Thymus (tissue), 11 donors: ENCODE measurements at regions not wholly inside any gene's neighbourhood (a gene's known extent, or its start where the extent isn't known, plus 50 kb on each side); places are given as distances from the start of the nearest gene placed in this dataset.
"Not testable (repeated sequence)": the region's sequence is repeated elsewhere in the genome, so short reads cannot be mapped to it uniquely, and the experiment has no call there.

Source experiments
- DNase-seq, 9 donors: peaks; one replicate each; pipeline ENCODE4 v3.0.0-alpha.2; 2013; ENCODE audit warnings: low spot score in 9 of 9, low read depth in 6 of 9, missing footprints in 1 of 9
- H3K27ac ChIP-seq, 2 donors: one replicate each; pipeline ENCODE4 v1.5.1; 2013; ENCODE audit warnings: control low read depth in 1 of 2, low read depth in 1 of 2, low read length in 1 of 2, mild to moderate bottlenecking in 1 of 2, moderate library complexity in 1 of 2
- H3K27me3 ChIP-seq, 2 donors: one replicate each; pipeline ENCODE4 v1.5.1; 2013; ENCODE audit warnings: low read length in 1 of 2; ENCODE audit not compliant: control insufficient read depth in 2 of 2, insufficient read depth in 1 of 2
- H3K36me3 ChIP-seq, 2 donors: one replicate each; pipeline ENCODE4 v1.5.1; 2013; ENCODE audit warnings: low read length in 1 of 2, mild to moderate bottlenecking in 1 of 2, moderate library complexity in 1 of 2; ENCODE audit not compliant: control insufficient read depth in 2 of 2, insufficient read depth in 2 of 2
- H3K4me1 ChIP-seq, 2 donors: one replicate each; pipeline ENCODE4 v1.5.1; 2013; ENCODE audit warnings: low read length in 2 of 2; ENCODE audit not compliant: control insufficient read depth in 2 of 2, insufficient read depth in 2 of 2
- H3K4me3 ChIP-seq, 2 donors: one replicate each; pipeline ENCODE4 v1.5.1; 2013; ENCODE audit warnings: low read length in 2 of 2, control low read depth in 1 of 2, mild to moderate bottlenecking in 1 of 2
- H3K9me3 ChIP-seq, 2 donors: one replicate each; pipeline ENCODE4 v1.5.1; 2013; ENCODE audit warnings: low read length in 1 of 2, mild to moderate bottlenecking in 1 of 2; ENCODE audit not compliant: control insufficient read depth in 2 of 2, insufficient read depth in 1 of 2
- WGBS: extraction: QIAGEN DNeasy Blood & Tissue Kit; methylation state at CpG from one replicate; pipeline ENCODE4 v1.1.7; 2013; 5-methylcytosine and 5-hydroxymethylcytosine counted together
- donor health status: healthy.

GRCh38 chr12:89154743-89155499 is 197.4 kb downstream of the DUSP6 start:
- H3K4me1 ChIP-seq, result no peaks in the 10 kb centered on the region
- no peaks in the 10 kb centered on the region for H3K9me3 ChIP-seq
- no peak for DNase-seq
- WGBS, result 99% methylated on average over 4 of the region's 4 CpGs
- no peak overlapping the region for H3K27ac ChIP-seq
- no peaks in the 10 kb centered on the region for H3K27me3 ChIP-seq
- no peak overlapping the region for H3K4me3 ChIP-seq
- no peaks in the 10 kb centered on the region for H3K36me3 ChIP-seq

- H3K27ac ChIP-seq, result no peak overlapping the region
- no peaks in the 10 kb centered on the region for H3K27me3 ChIP-seq
- H3K4me3 ChIP-seq, result no peak overlapping the region
- DNase-seq, result no peak
- no peaks in the 10 kb centered on the region for H3K4me1 ChIP-seq
- H3K36me3 ChIP-seq, result no peaks in the 10 kb centered on the region
- no peaks in the 10 kb centered on the region for H3K9me3 ChIP-seq
Measured at GRCh38 chr12:89153341-89153740, 199.0 kb downstream of the DUSP6 start.

GRCh38 chr12:89151536-89151935 is 200.8 kb downstream of the DUSP6 start:
- Histone ChIP-seq H3K27me3 (no peaks in the 10 kb centered on the region), H3K9me3 (no peaks in the 10 kb centered on the region), H3K36me3 (no peaks in the 10 kb centered on the region), H3K4me1 (no peaks in the 10 kb centered on the region), H3K27ac (no peak overlapping the region), H3K4me3 (no peak overlapping the region)
- no peak for DNase-seq
- WGBS, result 96% methylated on average over 1 of the region's 1 CpG

- DNase-seq, H3K27ac ChIP-seq, H3K9me3 ChIP-seq, H3K4me1 ChIP-seq, H3K27me3 ChIP-seq, H3K4me3 ChIP-seq, H3K36me3 ChIP-seq: not testable (repeated sequence)
- 97% methylated on average over 3 of the region's 3 CpGs for WGBS
Measured at GRCh38 chr12:89150789-89151188, 201.5 kb downstream of the DUSP6 start.

- Histone ChIP-seq H3K27ac (no peak overlapping the region), H3K36me3 (no peaks in the 10 kb centered on the region), H3K27me3 (no peaks in the 10 kb centered on the region), H3K4me3 (no peak overlapping the region), H3K4me1 (no peaks in the 10 kb centered on the region), H3K9me3 (no peaks in the 10 kb centered on the region)
- 94% methylated on average over 6 of the region's 6 CpGs for WGBS
- peak in 2 of 9 donors; percentile 9 to 16 for DNase-seq
Measured at GRCh38 chr12:89140602-89141238, 211.6 kb downstream of the DUSP6 start.

- H3K4me1 ChIP-seq, result no peaks in the 10 kb centered on the region
- H3K9me3 ChIP-seq, result no peaks in the 10 kb centered on the region
- H3K36me3 ChIP-seq, result no peaks in the 10 kb centered on the region
- DNase-seq, result no peak
- no peaks in the 10 kb centered on the region for H3K27me3 ChIP-seq
- H3K4me3 ChIP-seq, result no peak overlapping the region
- whole genome bisulfite sequencing, result 93% methylated on average over 1 of the region's 1 CpG
- H3K27ac ChIP-seq, result no peak overlapping the region
Measured at GRCh38 chr12:89140141-89140540, 212.2 kb downstream of the DUSP6 start.

GRCh38 chr12:89139390-89139789 is 212.9 kb downstream of the DUSP6 start:
- H3K9me3 ChIP-seq, result no peaks in the 10 kb centered on the region
- H3K4me3 ChIP-seq, result no peak overlapping the region
- no peaks in the 10 kb centered on the region for H3K4me1 ChIP-seq
- H3K27ac ChIP-seq, result no peak overlapping the region
- no peaks in the 10 kb centered on the region for H3K36me3 ChIP-seq
- H3K27me3 ChIP-seq, result no peaks in the 10 kb centered on the region
- WGBS, result 96% methylated on average over 4 of the region's 4 CpGs
- DNase-seq, result no peak

GRCh38 chr12:89138048-89138852 is 214.1 kb downstream of the DUSP6 start:
- no peak overlapping the region for H3K27ac ChIP-seq
- DNase-seq, result no peak
- H3K36me3 ChIP-seq, result no peaks in the 10 kb centered on the region
- H3K9me3 ChIP-seq, result no peaks in the 10 kb centered on the region
- no peaks in the 10 kb centered on the region for H3K4me1 ChIP-seq
- no peak overlapping the region for H3K4me3 ChIP-seq
- no peaks in the 10 kb centered on the region for H3K27me3 ChIP-seq

- Histone ChIP-seq H3K4me1 (no peaks in the 10 kb centered on the region), H3K27me3 (no peaks in the 10 kb centered on the region), H3K27ac (no peak overlapping the region), H3K4me3 (no peak overlapping the region), H3K36me3 (no peaks in the 10 kb centered on the region), H3K9me3 (no peaks in the 10 kb centered on the region)
- DNase-seq, result no peak
Measured at GRCh38 chr12:89135976-89136634, 216.2 kb downstream of the DUSP6 start.
